OCI-LY1 (cell line): ENCODE measurements at regions not wholly inside any gene's neighbourhood (a gene's known extent, or its start where the extent isn't known, plus 50 kb on each side); places are given as distances from the start of the nearest gene placed in this dataset.

Experiments
- H2AFZ ChIP-seq: fragments of 200-600 bp; sonication (generic), shearing (Covaris generic); 2 replicates; pipeline ENCODE4 v1.6.0; 2014; ENCODE audit warnings: antibody characterized with exemption, mild to moderate bottlenecking, low read length
- H3F3A ChIP-seq: fragments of 200-600 bp; sonication (generic), shearing (Covaris generic); 2 replicates; pipeline ENCODE4 v1.6.0; 2014; ENCODE audit warnings: mild to moderate bottlenecking, antibody characterized with exemption, low read length, moderate library complexity; ENCODE audit not compliant: insufficient read depth
- H3K27ac ChIP-seq: fragments of 200-600 bp; sonication (generic); 2 replicates; pipeline ENCODE4 v1.5.1; 2014; ENCODE audit warnings: low read length, mixed run types, mild to moderate bottlenecking, low read depth; ENCODE audit not compliant: poor library complexity, severe bottlenecking
- H3K27me3 ChIP-seq: fragments of 200-600 bp; sonication (generic); 2 replicates; pipeline ENCODE4 v1.6.0; 2014; ENCODE audit warnings: antibody characterized with exemption, mild to moderate bottlenecking, low read length, moderate library complexity; ENCODE audit not compliant: insufficient read depth
- H3K36me3 ChIP-seq: fragments of 200-600 bp; sonication (generic); 2 replicates; pipeline ENCODE4 v1.6.1; 2014; ENCODE audit warnings: mild to moderate bottlenecking, antibody characterized with exemption, low read length, moderate library complexity, mixed read lengths; ENCODE audit not compliant: insufficient read depth
- H3K4me1 ChIP-seq: fragments of 200-600 bp; sonication (generic); 2 replicates; pipeline ENCODE4 v1.5.1; 2014; ENCODE audit warnings: mild to moderate bottlenecking, low read length, moderate library complexity; ENCODE audit not compliant: insufficient read depth, severe bottlenecking
- H3K4me2 ChIP-seq: fragments of 200-600 bp; sonication (generic), shearing (Covaris generic); 2 replicates; pipeline ENCODE4 v1.6.1; 2014; ENCODE audit warnings: low read length
- H3K4me3 ChIP-seq: fragments of 200-600 bp; sonication (generic); 2 replicates; pipeline ENCODE4 v1.5.1; 2014; ENCODE audit warnings: low read length, low read depth, mild to moderate bottlenecking, mixed read lengths; ENCODE audit not compliant: poor library complexity, severe bottlenecking
- H3K79me2 ChIP-seq: fragments of 200-600 bp; shearing (Covaris generic); 2 replicates; pipeline ENCODE4 v1.6.1; 2016; ENCODE audit warnings: mixed run types, low read length, mixed read lengths; ENCODE audit not compliant: insufficient read depth
- H3K9ac ChIP-seq: fragments of 200-600 bp; sonication (generic), shearing (Covaris generic); 2 replicates; pipeline ENCODE4 v1.6.1; 2014; ENCODE audit warnings: mild to moderate bottlenecking, low read length, mixed read lengths
- H3K9me2 ChIP-seq: fragments of 200-600 bp; sonication (generic), shearing (Covaris generic); 2 replicates; pipeline ENCODE4 v1.6.1; 2014; ENCODE audit warnings: low read depth, mild to moderate bottlenecking, low read length, mixed read lengths
- H3K9me3 ChIP-seq: fragments of 200-600 bp; shearing (Covaris generic); 2 replicates; pipeline ENCODE4 v1.6.1; 2014; ENCODE audit warnings: low read length, mixed read lengths
- H4K20me1 ChIP-seq: fragments of 200-600 bp; sonication (generic), shearing (Covaris generic); 2 replicates; pipeline ENCODE4 v1.6.0; 2016; ENCODE audit warnings: mild to moderate bottlenecking, low read length; ENCODE audit not compliant: insufficient read depth
- CTCF ChIP-seq: fragments of 200-600 bp; sonication (generic), shearing (Covaris generic); IDR thresholded peaks from 2 replicates; pipeline ENCODE4 v1.5.1; 2017; ENCODE audit warnings: mild to moderate bottlenecking, antibody characterized with exemption, low read length, moderate library complexity, mixed read lengths
- EZH2 ChIP-seq: fragments of 200-600 bp; sonication (generic), shearing (Covaris generic); IDR thresholded peaks from 2 replicates; pipeline ENCODE4 v1.8.0; 2017; ENCODE audit warnings: borderline replicate concordance, mixed run types, mild to moderate bottlenecking, antibody characterized with exemption, low read length, moderate library complexity, mixed read lengths

GRCh38 chr5:88952344-88952743 lies 69.4 kb upstream of the MEF2C start:
- H2AFZ ChIP-seq: no peak overlapping the region
- no peaks in the 10 kb centered on the region for H3F3A ChIP-seq
- no peak overlapping the region for H3K9ac ChIP-seq
- H3K4me3 ChIP-seq: no peak overlapping the region
- TF ChIP-seq CTCF: no peak
- no peak for TF ChIP-seq EZH2
- no peaks in the 10 kb centered on the region for H3K79me2 ChIP-seq
- no peaks in the 10 kb centered on the region for H3K9me2 ChIP-seq
- H3K4me2 ChIP-seq: peak overlapping the region; percentile 44; the same call in 1 of the 2 replicates
- no peaks in the 10 kb centered on the region for H3K36me3 ChIP-seq
- no peaks in the 10 kb centered on the region for H3K9me3 ChIP-seq
- H3K27me3 ChIP-seq: no peaks in the 10 kb centered on the region
- H3K27ac ChIP-seq: peak overlapping the region; percentile 21
- peaks cover 18% of the 10 kb centered on the region for H3K4me1 ChIP-seq
- no peaks in the 10 kb centered on the region for H4K20me1 ChIP-seq

GRCh38 chr5:88951457-88951856 lies 68.5 kb upstream of the MEF2C start:
- no peak overlapping the region for H3K27ac ChIP-seq
- H3K36me3 ChIP-seq: no peaks in the 10 kb centered on the region
- H3K4me3 ChIP-seq: no peak overlapping the region
- H2AFZ ChIP-seq: no peak overlapping the region
- no peak overlapping the region for H3K4me2 ChIP-seq
- H3K9me3 ChIP-seq: no peaks in the 10 kb centered on the region
- no peaks in the 10 kb centered on the region for H4K20me1 ChIP-seq
- no peak overlapping the region for H3K9ac ChIP-seq
- TF ChIP-seq CTCF (no peak), EZH2 (no peak)
- H3K79me2 ChIP-seq: no peaks in the 10 kb centered on the region
- no peaks in the 10 kb centered on the region for H3K27me3 ChIP-seq
- peaks cover 18% of the 10 kb centered on the region for H3K4me1 ChIP-seq
- no peaks in the 10 kb centered on the region for H3K9me2 ChIP-seq
- H3F3A ChIP-seq: no peaks in the 10 kb centered on the region

- Histone ChIP-seq H4K20me1 (no peaks in the 10 kb centered on the region), H3K27me3 (no peaks in the 10 kb centered on the region), H3K9me3 (no peaks in the 10 kb centered on the region), H3K4me2 (no peak overlapping the region), H3K4me1 (peaks cover 18% of the 10 kb centered on the region), H3K79me2 (no peaks in the 10 kb centered on the region), H3F3A (no peaks in the 10 kb centered on the region), H3K9me2 (no peaks in the 10 kb centered on the region), H2AFZ (no peak overlapping the region), H3K36me3 (no peaks in the 10 kb centered on the region), H3K9ac (no peak overlapping the region), H3K4me3 (no peak overlapping the region), H3K27ac (no peak overlapping the region)
- TF ChIP-seq EZH2 (no peak), CTCF (no peak)
Measured at GRCh38 chr5:88948746-88949600, 66.0 kb upstream of the MEF2C start.
